HG03378 (cell line): ENCODE measurements at regions not wholly inside any gene's neighbourhood (a gene's known extent, or its start where the extent isn't known, plus 50 kb on each side); places are given as distances from the start of the nearest gene placed in this dataset.

ENCODE experiments used
- ATAC-seq: cut with Tn5 transposase; IDR thresholded peaks from one replicate; pipeline ENCODE4 v1.9.1; 2021; ENCODE audit warnings: mild to moderate bottlenecking, moderate library complexity; ENCODE audit not compliant: unreplicated experiment

- no peak for ATAC-seq
Observed at GRCh38 chr11:93959663-93960062, 61.5 kb upstream of the HEPHL1 start.

GRCh38 chr11:93963072-93963471 lies 58.1 kb upstream of the HEPHL1 start:
- no peak for ATAC-seq

DNA sequence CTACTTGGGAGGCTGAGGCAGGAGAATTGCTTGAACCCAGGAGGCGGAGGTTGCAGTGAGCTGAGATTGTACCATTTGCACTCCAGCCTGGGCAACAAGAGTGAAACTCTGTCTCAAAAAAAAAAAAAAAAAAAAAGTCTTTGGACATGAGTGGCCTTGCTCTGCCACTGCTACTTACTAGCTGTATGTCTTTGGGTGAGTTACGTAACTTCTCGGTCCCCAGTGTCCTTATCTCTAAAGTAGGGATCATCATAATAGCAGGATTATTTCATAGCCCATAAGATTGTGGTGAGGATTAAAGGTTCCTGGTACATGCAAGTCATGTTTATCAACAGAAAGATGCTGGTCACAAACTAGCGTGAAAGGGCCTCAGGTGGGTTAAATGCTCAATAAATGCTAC lies 53.9 kb upstream of the HEPHL1 start:
- ATAC-seq = no peak

- ATAC-seq = no peak
Observed at GRCh38 chr11:93967944-93968343, 53.2 kb upstream of the HEPHL1 start.

- no peak for ATAC-seq
Observed at GRCh38 chr11:93969925-93970922, 50.9 kb upstream of the HEPHL1 start.
